GM23338 (cell line): ENCODE measurements at regions not wholly inside any gene's neighbourhood (a gene's known extent, or its start where the extent isn't known, plus 50 kb on each side); places are given as distances from the start of the nearest gene placed in this dataset.

ENCODE experiments used
- ATAC-seq: fragments of 200-7000 bp; cut with Tn5 transposase; 3 replicates; pipeline ENCODE4 v1.9.1; 2020
- DNase-seq: peaks from one replicate; pipeline ENCODE4 v3.0.0-alpha.2; 2015; ENCODE audit warnings: low spot score
- H2AFZ ChIP-seq: fragments of 200-600 bp; sonication (generic); 2 replicates; pipeline ENCODE4 v1.8.0; 2016; ENCODE audit warnings: antibody characterized with exemption, mild to moderate bottlenecking, moderate library complexity
- H3F3A ChIP-seq: fragments of 200-600 bp; sonication (generic); replicated peaks from 2 replicates; pipeline ENCODE4 v1.8.0; 2017; ENCODE audit warnings: antibody characterized with exemption, mixed run types, low read depth
- H3K27ac ChIP-seq: fragments of 200-600 bp; sonication (generic); 2 replicates; pipeline ENCODE4 v1.6.1; 2016; ENCODE audit warnings: low read depth
- H3K27me3 ChIP-seq: fragments of 200-600 bp; sonication (generic); 2 replicates; pipeline ENCODE4 v1.8.0; 2016; ENCODE audit warnings: mild to moderate bottlenecking, mixed run types, moderate library complexity; ENCODE audit not compliant: insufficient read depth
- H3K36me3 ChIP-seq: fragments of 200-600 bp; sonication (generic); 2 replicates; pipeline ENCODE4 v1.8.0; 2016; ENCODE audit warnings: mild to moderate bottlenecking; ENCODE audit not compliant: insufficient read depth
- H3K4me1 ChIP-seq: fragments of 200-600 bp; sonication (generic); 2 replicates; pipeline ENCODE4 v1.8.0; 2016; ENCODE audit warnings: mild to moderate bottlenecking, moderate library complexity; ENCODE audit not compliant: insufficient read depth
- H3K4me2 ChIP-seq: fragments of 200-600 bp; sonication (generic); 2 replicates; pipeline ENCODE4 v1.7.1; 2017; ENCODE audit warnings: mixed run types
- H3K4me3 ChIP-seq: fragments of 200-600 bp; sonication (generic); 2 replicates; pipeline ENCODE4 v1.6.1; 2016; ENCODE audit warnings: mixed run types
- H3K79me2 ChIP-seq: fragments of 200-600 bp; sonication (generic); replicated peaks from 2 replicates; pipeline ENCODE4 v1.8.0; 2017; ENCODE audit warnings: mild to moderate bottlenecking; ENCODE audit not compliant: insufficient read depth
- H3K9me2 ChIP-seq: fragments of 200-600 bp; sonication (generic); 2 replicates; pipeline ENCODE4 v1.8.0; 2017; ENCODE audit not compliant: insufficient read depth
- H4K20me1 ChIP-seq: fragments of 200-600 bp; sonication (generic); replicated peaks from 2 replicates; pipeline ENCODE4 v1.8.0; 2017; ENCODE audit warnings: mild to moderate bottlenecking; ENCODE audit not compliant: insufficient read depth
- H3K27ac Mint-ChIP-seq: 2 replicates; pipeline ENCODE4 v1.8.0; 2020; ENCODE audit warnings: inconsistent platforms, mild to moderate bottlenecking, moderate library complexity, mixed read lengths
- H3K27me3 Mint-ChIP-seq: 3 replicates; pipeline ENCODE4 v1.8.0; 2022; ENCODE audit warnings: low read depth, mild to moderate bottlenecking, moderate library complexity, mixed read lengths, inconsistent platforms; ENCODE audit not compliant: insufficient read depth, poor library complexity
- H3K36me3 Mint-ChIP-seq: 3 replicates; pipeline ENCODE4 v1.8.0; 2021; ENCODE audit warnings: low read depth, mild to moderate bottlenecking, inconsistent platforms, moderate library complexity, mixed read lengths
- H3K4me1 Mint-ChIP-seq: 3 replicates; pipeline ENCODE4 v1.8.0; 2020; ENCODE audit warnings: mild to moderate bottlenecking, inconsistent platforms, mixed read lengths
- H3K4me3 Mint-ChIP-seq: 3 replicates; pipeline ENCODE4 v1.8.0; 2021; ENCODE audit warnings: moderate library complexity, mild to moderate bottlenecking, inconsistent platforms, mixed read lengths
- H3K9me3 Mint-ChIP-seq: 3 replicates; pipeline ENCODE4 v1.8.0; 2020; ENCODE audit warnings: moderate library complexity, mild to moderate bottlenecking, inconsistent platforms, mixed read lengths
- CREB1 ChIP-seq: fragments of 250-450 bp; sonication (Bioruptor Pico); IDR thresholded peaks from 2 replicates; pipeline ENCODE4 v1.5.0; 2020; ENCODE audit warnings: low read depth, mild to moderate bottlenecking, moderate library complexity
- CTCF ChIP-seq, 2 experiments: fragments of 200-600 bp in 1 of 2; sonication (generic) in 1 of 2; conservative IDR thresholded peaks; 2 replicates each; pipeline versions ENCODE4 v1.5.1 to v1.6.1; 2016 to 2017; ENCODE audit warnings: antibody characterized with exemption in 2 of 2, low read depth in 2 of 2, mild to moderate bottlenecking in 2 of 2, moderate library complexity in 1 of 2
- ETS1 ChIP-seq: IDR thresholded peaks from 2 replicates; pipeline ENCODE4 v1.6.1; 2016; ENCODE audit warnings: antibody characterized with exemption
- EZH2 ChIP-seq: fragments of 200-600 bp; sonication (generic); IDR thresholded peaks from one replicate; pipeline ENCODE4 v1.8.0; 2017; ENCODE audit warnings: antibody characterized with exemption, mild to moderate bottlenecking, low read depth; ENCODE audit not compliant: unreplicated experiment
- EZH2phosphoT487 ChIP-seq: fragments of 200-600 bp; sonication (generic); IDR thresholded peaks from one replicate; pipeline ENCODE4 v1.8.1; 2018; ENCODE audit warnings: antibody characterized with exemption; ENCODE audit not compliant: unreplicated experiment
- JUNB ChIP-seq: IDR thresholded peaks from one replicate; pipeline ENCODE4 v1.6.1; 2016; ENCODE audit warnings: antibody characterized with exemption; ENCODE audit not compliant: unreplicated experiment
- NANOG ChIP-seq: IDR thresholded peaks from 2 replicates; pipeline ENCODE4 v1.6.1; 2016; ENCODE audit warnings: antibody characterized with exemption, borderline replicate concordance
- POLR2AphosphoS5 ChIP-seq: IDR thresholded peaks from 2 replicates; pipeline ENCODE4 v1.6.1; 2016; ENCODE audit warnings: antibody characterized with exemption, low read depth
- REST ChIP-seq: IDR thresholded peaks from one replicate; pipeline ENCODE4 v1.6.1; 2018; ENCODE audit warnings: antibody characterized with exemption; ENCODE audit not compliant: unreplicated experiment
- STAT1 ChIP-seq: IDR thresholded peaks from one replicate; pipeline ENCODE4 v1.6.1; 2016; ENCODE audit warnings: antibody characterized with exemption; ENCODE audit not compliant: unreplicated experiment
- ZNF114 ChIP-seq: fragments of 250-450 bp; sonication (Bioruptor Pico); IDR thresholded peaks from 2 replicates; pipeline ENCODE4 v1.5.0; 2020; ENCODE audit warnings: mild to moderate bottlenecking, moderate library complexity
- ZNF331 ChIP-seq: fragments of 250-450 bp; sonication (Bioruptor Pico); IDR thresholded peaks from 2 replicates; pipeline ENCODE4 v1.5.0; 2020; ENCODE audit warnings: low read depth, mild to moderate bottlenecking, moderate library complexity
- ZNF462 ChIP-seq: fragments of 250-450 bp; sonication (Bioruptor Pico); IDR thresholded peaks from 2 replicates; pipeline ENCODE4 v1.5.0; 2020; ENCODE audit warnings: mild to moderate bottlenecking, moderate library complexity

- Histone ChIP-seq H3K4me2 (no peak overlapping the region), H3K4me1 (no peaks in the 10 kb centered on the region), H3K79me2 (no peaks in the 10 kb centered on the region), H2AFZ (no peak overlapping the region), H3K27ac (no peak overlapping the region), H3K9me2 (no peaks in the 10 kb centered on the region), H3K36me3 (no peaks in the 10 kb centered on the region), H4K20me1 (no peaks in the 10 kb centered on the region), H3K4me3 (no peak overlapping the region), H3F3A (no peaks in the 10 kb centered on the region), H3K27me3 (no peaks in the 10 kb centered on the region)
- H3K4me1 Mint-ChIP-seq: 0 out of 3 replicates have a peak, but pooled peaks cover 2% of the 10 kb centered on the region
- no peaks in the 10 kb centered on the region for H3K9me3 Mint-ChIP-seq
- no peaks in the 10 kb centered on the region for H3K36me3 Mint-ChIP-seq
- no peak overlapping the region for H3K4me3 Mint-ChIP-seq
- ATAC-seq (no peak), DNase-seq (no peak)
- TF ChIP-seq ZNF331 (CRISPR knock-in tag): no peak
- TF ChIP-seq JUNB: no peak
- TF ChIP-seq CREB1: no peak
- no peak for TF ChIP-seq STAT1
- no peak for TF ChIP-seq POLR2AphosphoS5
- TF ChIP-seq ETS1: no peak
- no peak for TF ChIP-seq EZH2phosphoT487
- no peak for TF ChIP-seq NANOG
- TF ChIP-seq CTCF (conservative IDR thresholded peaks at IDR 0.05; ENCODE audit: low read depth in 2 of 2): no peak
- TF ChIP-seq ZNF114 (CRISPR knock-in tag): no peak
- no peak for TF ChIP-seq REST
- TF ChIP-seq ZNF462: no peak
- no peak for TF ChIP-seq EZH2
- H3K27me3 Mint-ChIP-seq: peaks cover 6% of the 10 kb centered on the region
- H3K27ac Mint-ChIP-seq: no peak overlapping the region
Measured at GRCh38 chr16:82370282-82370681, 200.3 kb upstream of the MPHOSPH6 start.
